Left renal pelvis (tissue), 4 donors: ENCODE measurements at regions not wholly inside any gene's neighbourhood (a gene's known extent, or its start where the extent isn't known, plus 50 kb on each side); places are given as distances from the start of the nearest gene placed in this dataset.

ENCODE experiments used
- DNase-seq, 4 donors: peaks; one replicate each; pipeline ENCODE4 v3.0.0-alpha.2; 2013; ENCODE audit warnings: low read depth in 4 of 4, low spot score in 3 of 4

GRCh38 chr15:94105760-94106159, 125.6 kb upstream of the MCTP2 start:
- no peak for DNase-seq

- no peak for DNase-seq
These were observed 130.5 kb upstream of the MCTP2 start for GRCh38 chr15:94100863-94101262.

DNA sequence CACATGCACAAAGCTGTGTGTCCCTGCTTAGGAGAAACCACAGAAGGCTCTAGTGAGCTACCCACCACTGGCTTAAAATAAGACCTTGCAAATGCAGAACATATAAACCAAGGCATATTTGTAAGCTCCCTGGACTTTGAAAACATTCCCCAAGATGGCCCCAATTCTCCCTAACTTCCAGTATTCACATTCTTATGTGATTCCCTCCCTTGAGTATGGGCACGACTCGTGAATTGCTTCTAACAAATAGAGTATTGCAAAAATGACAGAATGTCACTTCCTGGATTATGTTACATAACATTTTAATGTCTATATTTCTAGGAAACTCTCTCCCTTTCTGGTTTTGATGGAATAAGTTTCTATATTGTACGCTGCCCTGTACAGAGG, 131.8 kb upstream of the MCTP2 start:
- DNase-seq: no peak

DNA sequence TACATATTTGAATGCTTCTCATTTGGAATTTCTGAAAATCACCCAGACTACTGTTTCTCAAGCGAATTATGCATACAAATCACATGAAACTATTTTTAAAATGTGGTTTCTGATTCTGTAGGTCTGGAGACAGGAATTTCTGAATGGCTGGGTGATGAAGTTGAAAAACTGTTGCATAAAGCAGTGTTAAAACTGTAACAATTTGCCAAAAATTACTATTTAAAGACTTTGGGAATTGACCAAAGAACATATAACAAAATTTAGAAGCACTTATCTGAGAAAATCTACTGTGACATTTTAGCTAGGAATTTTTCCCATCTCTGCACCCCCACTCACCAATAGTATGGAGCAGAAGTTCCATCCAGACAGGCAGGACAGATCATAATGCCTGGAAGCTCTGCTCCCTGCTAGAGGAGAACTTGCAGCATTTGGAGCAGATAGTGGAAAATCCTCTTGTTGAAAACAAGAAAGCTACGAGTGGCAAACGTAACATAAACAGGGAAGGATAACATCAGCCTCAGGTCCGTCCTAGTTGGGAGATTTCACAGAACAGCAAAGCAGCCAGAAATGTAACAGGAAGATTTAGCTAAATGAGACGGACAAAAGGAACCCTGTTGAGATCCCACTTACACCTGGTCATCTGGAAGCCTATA, 132.3 kb upstream of the MCTP2 start:
- no peak for DNase-seq

GRCh38 chr15:94097552-94097951, 133.8 kb upstream of the MCTP2 start:
- no peak for DNase-seq

- no peak for DNase-seq
These were observed 137.1 kb upstream of the MCTP2 start for GRCh38 chr15:94094310-94094709.

DNA sequence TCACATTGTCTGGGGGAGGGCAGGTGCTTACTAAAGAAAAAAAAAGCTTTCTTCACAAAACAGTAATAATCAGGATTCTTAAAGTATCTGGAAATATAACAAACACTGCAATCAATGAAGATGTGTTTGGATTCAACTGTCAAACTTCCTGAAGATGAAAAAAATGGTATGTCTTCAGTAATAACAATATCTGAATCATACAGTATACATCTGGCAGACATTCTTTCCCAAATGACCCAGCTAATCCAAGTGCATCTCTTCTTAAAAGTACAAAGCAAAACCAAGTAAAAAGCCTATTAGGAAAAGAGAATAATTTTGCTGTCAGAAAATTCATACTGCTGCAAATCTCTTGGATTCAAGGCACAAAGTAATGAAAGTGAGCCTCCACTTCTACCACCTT, 145.0 kb upstream of the MCTP2 start:
- DNase-seq: no peak

GRCh38 chr15:94083467-94084052, 147.8 kb upstream of the MCTP2 start:
- DNase-seq: no peak

GRCh38 chr15:94081829-94082228, 149.5 kb upstream of the MCTP2 start:
- DNase-seq: no peak

GRCh38 chr15:94080989-94081605, 150.3 kb upstream of the MCTP2 start:
- no peak for DNase-seq

- no peak for DNase-seq
These were observed 150.9 kb upstream of the MCTP2 start for GRCh38 chr15:94080416-94080815.

DNA sequence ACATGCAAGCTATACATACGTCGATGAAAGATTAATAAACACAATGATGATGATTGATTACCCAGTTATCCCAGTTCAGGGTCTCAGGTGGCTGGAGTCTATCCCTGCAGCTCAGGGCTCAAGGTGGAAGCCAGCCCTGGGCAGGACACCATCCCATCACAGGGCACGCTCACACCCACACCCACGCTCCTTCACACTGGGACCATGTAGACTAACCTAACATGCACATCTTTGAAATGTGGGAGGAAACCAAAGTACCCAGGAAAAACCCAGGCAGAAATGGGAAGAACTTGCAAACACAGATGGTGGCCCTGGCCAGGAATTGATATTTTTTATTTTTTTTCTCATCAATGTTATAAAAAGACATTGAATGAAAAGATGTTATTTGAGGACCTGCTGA, 151.4 kb upstream of the MCTP2 start:
- no peak for DNase-seq

GRCh38 chr15:94079459-94079858, 151.9 kb upstream of the MCTP2 start:
- no peak for DNase-seq

DNA sequence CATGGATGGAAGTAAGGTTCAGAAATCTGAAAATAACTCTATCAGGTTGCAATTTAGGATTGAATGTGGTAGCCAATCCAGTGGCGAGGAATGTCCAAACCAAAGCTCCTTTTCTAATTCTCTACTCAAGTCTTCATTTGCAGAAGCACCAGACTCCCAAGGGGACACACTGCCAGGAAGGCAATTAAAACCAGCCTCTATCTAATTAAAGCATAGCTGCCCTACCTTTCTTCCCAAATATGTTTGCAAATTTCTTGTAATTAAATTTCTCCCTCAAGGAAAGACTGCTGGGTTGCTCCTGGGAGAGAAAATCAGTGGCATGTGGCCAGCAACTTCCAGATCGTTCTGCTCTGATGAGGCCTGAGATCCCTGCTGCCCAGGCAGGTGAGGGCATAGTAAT, 153.4 kb upstream of the MCTP2 start:
- DNase-seq: no peak

GRCh38 chr15:94075349-94075748, 156.0 kb upstream of the MCTP2 start:
- no peak for DNase-seq

DNA sequence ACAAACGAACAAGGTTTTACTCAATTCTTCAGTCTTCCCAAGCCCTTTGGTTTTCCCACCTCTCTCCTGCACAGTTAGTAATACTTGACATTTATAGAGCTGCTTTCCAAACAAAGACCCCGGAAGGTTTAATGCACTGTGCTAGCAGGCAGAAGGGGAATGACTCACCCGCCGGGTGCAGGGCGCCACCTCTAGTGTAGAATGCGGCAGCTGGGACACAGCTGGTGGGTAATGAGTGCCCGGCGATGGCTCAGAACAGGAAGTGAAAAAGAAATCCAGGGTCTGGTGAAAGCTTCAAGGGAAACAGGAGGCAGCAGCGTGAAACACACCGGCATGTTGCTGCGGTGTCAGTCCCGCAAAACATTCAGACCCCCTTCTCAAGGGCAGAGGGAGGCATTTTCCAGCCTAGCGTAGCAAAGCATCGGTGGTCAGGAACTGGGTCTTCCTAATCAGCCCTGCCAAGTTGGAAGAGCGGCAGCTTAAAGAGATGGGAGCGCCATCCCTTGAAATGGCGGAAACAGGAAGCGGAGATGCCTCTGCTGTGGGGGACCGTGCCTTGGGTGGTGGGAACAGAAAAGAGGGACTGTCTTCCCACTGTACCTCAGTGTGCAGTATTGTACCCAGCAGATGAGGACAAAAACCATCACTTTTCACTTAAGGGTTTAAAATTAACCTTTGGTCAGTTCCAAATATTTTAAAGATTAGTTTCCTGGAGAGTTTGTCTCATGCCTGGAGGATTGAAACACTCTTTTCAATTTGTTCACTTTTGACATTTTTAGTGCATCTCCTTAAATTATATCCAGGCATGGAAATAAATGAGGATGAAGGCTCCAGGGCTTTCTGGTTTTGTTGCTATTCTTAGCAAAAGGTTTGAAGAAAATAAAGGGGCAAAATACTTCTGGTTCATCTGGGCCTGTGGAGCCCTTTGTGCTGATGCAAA, 160.7 kb upstream of the MCTP2 start:
- no peak for DNase-seq

GRCh38 chr15:94069844-94070243, 161.5 kb upstream of the MCTP2 start:
- no peak for DNase-seq

GRCh38 chr15:94066811-94067210, 164.6 kb upstream of the MCTP2 start:
- DNase-seq: no peak

DNA sequence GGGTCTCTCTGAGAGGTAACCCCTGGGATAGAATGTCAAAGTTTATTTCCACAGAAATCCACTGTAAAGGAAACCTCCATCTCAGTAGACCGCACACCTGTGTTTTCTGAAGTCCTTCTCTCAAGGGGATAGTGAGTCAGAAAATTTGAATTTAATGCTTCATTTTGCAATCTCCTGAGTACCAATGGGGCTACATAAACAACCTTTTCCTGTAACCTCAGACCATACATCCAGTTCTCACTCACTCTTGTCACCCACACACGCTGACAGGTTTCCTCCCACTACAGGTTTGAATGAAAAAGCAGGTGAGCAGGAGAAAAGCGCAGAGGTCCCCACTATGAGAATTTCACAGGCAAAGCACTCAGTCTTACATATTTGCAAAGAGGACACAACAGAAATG, 165.3 kb upstream of the MCTP2 start:
- no peak for DNase-seq

GRCh38 chr15:94064676-94065313, 166.6 kb upstream of the MCTP2 start:
- DNase-seq: no peak

- no peak for DNase-seq
These were observed 170.3 kb upstream of the MCTP2 start for GRCh38 chr15:94061041-94061440.
